ENCODE measurements at regions not wholly inside any gene's neighbourhood (a gene's known extent, or its start where the extent isn't known, plus 50 kb on each side); places are given as distances from the start of the nearest gene placed in this dataset.

DNA sequence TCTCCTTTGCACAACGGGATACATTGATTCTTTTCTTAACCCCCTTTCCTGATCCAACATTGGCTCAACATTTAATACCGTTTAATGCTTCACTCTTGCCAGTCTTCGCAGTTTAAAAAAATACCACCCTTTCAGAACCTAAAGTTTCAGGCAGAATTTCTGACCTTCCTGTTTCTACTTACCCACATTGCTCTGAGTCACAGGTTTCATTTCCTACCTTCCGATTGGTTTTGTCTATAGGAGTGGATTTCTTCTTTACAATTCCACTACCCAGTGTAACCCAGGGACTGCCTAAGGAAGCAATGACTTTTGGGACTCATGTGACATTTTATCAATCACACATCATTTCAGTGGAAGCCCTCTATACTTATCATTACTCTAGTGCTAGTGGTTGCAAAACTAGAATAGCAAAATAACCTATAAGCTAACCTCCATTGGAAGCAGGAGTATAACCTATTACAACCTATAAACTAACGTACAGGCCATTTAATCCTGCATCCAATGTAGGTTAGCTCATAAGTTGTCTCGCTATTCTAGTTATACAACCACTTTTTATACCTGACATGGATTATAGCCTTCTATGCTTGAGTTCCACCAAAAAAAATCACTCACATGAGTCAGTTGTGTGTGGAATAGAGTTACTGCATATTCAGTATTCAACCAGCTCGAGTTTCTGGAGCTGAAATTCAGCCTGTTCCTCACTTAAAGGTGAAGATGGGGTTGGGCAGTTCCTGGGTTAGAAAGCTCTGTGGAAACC, 64.9 kb upstream of the KITLG start:
- TF ChIP-seq, protein P1, sequence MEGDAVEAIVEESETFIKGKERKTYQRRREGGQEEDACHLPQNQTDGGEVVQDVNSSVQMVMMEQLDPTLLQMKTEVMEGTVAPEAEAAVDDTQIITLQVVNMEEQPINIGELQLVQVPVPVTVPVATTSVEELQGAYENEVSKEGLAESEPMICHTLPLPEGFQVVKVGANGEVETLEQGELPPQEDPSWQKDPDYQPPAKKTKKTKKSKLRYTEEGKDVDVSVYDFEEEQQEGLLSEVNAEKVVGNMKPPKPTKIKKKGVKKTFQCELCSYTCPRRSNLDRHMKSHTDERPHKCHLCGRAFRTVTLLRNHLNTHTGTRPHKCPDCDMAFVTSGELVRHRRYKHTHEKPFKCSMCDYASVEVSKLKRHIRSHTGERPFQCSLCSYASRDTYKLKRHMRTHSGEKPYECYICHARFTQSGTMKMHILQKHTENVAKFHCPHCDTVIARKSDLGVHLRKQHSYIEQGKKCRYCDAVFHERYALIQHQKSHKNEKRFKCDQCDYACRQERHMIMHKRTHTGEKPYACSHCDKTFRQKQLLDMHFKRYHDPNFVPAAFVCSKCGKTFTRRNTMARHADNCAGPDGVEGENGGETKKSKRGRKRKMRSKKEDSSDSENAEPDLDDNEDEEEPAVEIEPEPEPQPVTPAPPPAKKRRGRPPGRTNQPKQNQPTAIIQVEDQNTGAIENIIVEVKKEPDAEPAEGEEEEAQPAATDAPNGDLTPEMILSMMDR (IDR thresholded peaks at IDR 0.05; ENCODE audit: poor library complexity), result no peak
- no peak for TF ChIP-seq EZH2 (IDR thresholded peaks at IDR 0.05; ENCODE audit: borderline replicate concordance)

Data from hepatocyte (in vitro differentiated cells).